HG03354 (cell line): ENCODE measurements at regions not wholly inside any gene's neighbourhood (a gene's known extent, or its start where the extent isn't known, plus 50 kb on each side); places are given as distances from the start of the nearest gene placed in this dataset.

Source experiments
- ATAC-seq: cut with Tn5 transposase; IDR thresholded peaks from one replicate; pipeline ENCODE4 v1.9.1; 2021; ENCODE audit warnings: mild to moderate bottlenecking; ENCODE audit not compliant: unreplicated experiment, poor library complexity, severe bottlenecking

DNA sequence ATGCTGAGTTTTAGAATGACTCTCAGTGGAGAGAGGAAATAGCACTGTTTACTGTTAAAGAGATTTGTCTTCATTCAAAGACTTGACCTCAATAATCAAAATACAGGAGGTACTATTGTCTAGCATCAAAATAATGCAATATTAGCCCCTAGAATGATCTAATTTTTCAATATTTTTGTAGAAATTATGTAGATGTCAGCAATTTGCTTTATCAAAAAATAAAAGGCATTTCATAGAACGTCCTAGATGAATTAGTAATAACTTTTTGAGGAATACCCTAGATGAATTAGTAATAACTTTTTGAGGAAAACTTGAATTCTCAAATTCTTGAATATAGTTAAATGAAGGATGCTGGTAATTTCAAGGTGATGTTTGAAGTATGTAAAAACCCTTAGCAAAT lies 1252.1 kb upstream of the CADM2 start:
- ATAC-seq, result no peak

DNA sequence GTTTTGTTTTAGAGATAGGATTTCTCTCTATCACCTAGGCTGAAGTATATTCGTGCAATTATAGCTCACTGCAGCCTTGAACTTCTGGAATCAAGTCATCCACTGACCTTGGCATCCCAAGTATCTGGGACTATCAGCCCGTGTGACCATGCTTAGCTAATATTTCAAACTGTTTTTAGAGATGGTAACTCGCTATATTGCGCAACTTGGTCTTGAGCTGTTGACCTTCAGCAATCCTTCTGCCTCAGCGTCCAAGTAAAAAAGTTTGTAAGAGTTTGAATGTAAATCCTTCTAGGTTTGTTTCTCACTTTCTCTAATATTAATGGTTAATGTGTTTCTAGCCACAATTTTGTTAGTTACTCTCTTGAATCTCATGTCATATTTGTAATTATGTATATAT lies 1243.5 kb upstream of the CADM2 start:
- no peak for ATAC-seq

DNA sequence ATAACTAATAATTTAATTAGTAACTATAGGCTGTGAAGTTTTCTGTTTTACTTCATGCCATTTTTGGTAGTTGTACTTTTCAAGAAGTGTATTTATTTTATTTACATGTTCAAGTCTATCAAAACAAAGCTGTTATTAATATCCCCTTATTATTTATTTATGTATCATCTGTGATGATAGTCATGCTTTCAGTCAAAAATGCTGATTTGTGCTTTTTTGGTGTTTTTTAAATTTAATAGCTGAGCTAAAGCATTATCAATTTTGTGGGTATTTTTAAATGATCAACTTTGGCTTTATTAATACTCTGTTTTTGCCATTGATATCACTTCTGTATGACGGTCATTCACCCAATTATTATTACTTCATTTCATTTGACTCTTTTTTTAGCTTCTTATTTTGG lies 1229.2 kb upstream of the CADM2 start:
- no peak for ATAC-seq

DNA sequence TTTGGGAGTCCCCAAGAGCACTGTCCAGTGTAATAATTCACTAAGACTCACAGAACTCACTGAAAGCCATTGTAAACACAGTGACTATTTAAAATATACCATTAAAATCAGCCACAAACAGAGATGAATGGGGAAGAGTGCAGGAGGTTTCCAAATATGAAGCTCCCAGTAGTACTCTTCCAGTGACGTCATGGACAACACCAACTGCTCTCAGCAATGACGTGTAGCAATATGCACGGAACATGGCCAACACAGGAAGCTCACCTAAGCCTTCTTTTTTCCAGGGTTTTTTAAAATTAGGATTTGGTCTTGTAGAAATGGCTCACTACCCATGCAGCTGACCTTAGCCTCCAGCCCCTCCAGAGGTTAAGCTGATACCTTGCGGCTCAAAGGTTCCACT lies 1224.1 kb upstream of the CADM2 start:
- ATAC-seq, result no peak

DNA sequence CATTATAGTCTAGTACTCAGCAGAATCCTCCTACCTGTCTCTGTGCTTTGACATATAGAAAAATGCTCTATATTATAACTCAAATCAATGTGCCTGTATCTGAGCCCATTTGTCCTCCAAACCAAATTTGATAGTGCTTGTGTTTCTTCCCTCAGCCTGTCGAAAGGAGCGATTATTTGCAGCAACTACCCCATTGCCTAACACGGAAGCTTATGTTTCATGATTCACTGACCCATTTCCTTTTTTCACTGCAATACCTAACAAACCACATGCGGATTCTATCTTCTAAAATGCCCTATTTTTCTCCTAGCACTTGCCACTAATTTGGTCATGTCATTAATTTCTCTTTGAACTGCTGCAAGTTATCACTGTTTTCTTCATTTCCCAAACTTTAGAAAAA lies 1220.6 kb upstream of the CADM2 start:
- no peak for ATAC-seq

DNA sequence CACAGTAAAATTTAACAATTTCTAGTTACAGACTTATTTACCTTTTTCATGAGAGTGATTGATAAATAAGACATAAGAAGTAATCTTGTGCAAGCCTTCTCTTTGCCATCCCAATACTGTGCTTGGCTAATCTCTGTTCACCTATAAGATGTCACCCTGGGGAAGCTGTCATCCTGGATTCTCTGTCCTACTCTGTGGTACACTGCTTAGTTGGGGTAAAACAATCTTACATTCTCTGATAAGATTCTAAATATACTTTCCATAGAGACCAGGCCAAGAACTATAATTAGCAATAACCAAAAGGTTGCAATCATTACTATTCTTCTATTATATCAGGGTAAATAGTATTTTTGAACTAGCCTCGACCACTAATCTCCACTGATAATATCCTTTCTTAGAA lies 1218.3 kb upstream of the CADM2 start:
- no peak for ATAC-seq

DNA sequence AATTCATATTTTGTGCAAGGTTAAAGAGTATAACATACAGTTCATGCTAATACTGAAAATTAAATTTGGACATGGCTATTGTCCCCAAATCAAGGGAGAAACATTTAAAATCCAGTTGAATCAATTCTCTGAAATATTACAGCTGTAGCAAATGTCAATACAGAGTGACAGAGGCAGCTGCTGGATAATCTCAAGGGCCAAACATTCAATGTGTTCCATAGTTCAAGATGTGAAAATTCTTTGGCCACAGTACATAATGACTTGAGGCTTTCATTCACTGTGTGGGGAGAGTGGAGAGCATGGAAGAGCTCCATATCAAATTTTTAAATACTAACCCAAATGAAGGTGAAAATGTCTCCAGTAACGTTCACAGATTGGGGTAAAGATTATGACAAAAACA lies 1192.8 kb upstream of the CADM2 start:
- ATAC-seq, result no peak

DNA sequence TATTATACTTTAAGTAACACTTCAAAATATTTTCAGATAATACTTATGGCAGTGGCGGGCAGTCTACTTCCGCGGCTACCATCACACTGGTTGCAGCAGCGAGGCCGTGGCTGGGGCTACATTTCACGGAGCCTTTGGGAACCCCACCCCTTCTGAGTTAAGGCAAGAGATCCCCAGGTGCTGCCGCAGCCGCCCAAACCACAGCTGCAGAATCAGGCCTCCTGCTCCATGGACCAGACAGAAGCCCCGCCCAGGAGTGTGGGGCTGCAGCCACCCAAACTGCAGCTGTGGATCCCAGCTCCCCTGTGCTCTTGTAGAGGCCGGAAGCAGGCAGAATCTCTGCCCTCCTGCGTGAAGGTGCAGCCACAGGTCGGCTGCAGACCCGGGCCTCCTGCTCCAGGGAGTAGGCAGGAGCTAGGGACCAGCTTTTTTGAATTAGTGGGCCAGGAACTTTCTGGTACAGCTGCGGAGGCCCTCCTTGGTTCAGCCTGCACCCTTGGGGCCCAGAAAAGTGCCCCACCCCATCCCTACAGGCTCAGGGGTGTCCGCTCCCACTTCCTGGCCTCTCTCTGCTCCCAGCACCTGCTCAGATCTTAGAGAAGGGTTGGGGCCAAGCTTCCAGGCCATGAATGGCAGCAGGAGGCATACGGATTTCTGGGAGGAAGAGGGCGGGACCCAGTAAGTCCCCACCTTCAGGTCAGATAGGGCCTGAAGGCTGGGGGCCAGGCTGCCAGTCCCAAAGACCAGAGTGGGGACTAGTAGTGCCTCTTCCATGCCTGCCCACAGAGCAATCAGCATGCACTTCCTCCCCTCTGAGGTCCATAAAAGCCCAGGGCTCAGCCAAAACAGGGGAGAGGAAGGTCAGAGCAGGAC lies 1188.8 kb upstream of the CADM2 start:
- no peak for ATAC-seq

DNA sequence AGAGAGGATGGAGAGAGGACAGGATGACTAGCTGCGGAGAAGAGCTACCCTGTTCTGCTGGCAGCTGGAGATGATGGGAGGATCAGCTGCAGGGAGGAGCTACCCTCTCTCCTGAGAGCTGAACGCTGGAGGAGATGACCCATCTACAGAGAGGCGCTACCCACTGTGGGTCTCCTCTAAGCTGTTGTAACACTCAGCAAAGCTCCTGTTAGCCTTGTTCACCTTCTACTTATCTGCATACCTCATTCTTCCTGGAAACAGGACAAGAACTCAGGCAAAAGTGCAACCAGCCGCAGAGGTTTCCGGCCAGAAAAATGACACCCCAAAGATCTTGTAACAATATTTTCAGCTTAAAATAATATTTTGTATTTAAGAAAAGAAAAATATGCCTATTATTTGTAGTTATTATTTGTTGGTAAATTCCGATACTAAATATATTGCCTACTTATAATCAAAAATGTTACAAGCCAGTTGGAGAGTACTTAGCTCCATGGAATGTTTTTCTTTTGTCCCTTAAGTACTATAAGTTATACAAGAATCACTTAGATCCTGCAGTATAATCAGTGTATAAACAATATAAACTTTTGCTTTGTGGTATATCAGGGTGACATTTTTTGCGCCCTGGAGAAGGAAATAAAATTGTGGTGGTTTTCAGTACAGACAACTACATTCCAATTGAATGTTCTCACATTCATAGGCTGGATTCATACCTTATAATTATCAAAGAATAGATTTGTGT lies 1188.0 kb upstream of the CADM2 start:
- no peak for ATAC-seq

DNA sequence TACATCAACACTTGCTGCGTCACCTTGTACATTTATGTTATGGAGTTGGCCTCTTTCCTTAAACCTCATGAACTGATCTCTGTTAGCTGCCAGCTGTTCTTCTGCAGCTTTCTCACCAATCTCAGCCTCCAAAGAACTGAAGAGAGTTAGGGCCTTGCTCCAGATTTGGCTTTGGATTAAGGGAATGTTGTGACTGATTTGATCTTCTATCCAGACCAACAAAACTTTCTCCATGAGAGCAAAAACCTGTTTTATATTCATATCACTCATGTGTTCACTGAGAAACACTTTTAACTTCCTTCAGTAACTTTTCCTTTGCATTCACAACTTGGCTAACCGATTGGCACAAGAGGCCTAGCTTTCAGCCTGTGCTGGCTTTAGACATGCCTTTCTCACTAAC lies 1156.0 kb upstream of the CADM2 start:
- ATAC-seq, result no peak

DNA sequence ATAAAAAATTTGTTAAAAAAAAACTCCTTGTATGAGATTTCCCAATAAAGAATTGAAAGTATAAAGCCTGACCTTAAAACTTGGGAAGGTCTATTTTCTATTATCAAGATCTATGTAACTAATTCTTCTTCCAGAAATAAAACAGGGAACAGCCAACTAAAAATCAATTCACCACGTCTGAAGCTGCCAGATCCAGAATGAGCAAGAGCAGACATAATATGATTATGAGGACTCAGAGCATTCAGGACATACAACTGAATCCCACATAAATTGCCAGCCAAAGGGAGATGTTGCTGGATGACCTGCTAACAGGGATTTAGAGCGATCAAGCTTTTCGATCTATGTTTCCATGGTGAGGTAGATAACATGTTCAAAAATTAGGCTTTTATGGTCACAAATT lies 1151.3 kb upstream of the CADM2 start:
- no peak for ATAC-seq

DNA sequence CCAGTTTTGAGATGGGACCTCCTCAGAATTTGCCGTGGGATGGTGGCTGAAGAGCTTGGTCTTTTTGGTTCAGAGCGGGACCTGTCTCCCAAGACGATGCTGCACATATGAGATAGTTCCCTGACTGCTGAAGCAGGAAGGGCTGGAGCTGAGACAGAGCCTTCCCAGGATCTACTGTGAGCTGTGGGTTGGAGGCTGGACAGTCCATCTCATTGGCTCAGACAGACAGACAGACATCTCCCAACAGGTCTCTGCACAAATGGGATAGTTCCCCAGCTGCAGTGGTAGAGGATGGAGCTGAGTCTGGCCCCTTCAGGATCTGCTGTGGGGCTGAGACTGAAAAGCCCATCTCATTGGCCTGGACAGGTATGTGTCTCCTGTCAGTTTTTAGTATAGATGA lies 1145.6 kb upstream of the CADM2 start:
- no peak for ATAC-seq

DNA sequence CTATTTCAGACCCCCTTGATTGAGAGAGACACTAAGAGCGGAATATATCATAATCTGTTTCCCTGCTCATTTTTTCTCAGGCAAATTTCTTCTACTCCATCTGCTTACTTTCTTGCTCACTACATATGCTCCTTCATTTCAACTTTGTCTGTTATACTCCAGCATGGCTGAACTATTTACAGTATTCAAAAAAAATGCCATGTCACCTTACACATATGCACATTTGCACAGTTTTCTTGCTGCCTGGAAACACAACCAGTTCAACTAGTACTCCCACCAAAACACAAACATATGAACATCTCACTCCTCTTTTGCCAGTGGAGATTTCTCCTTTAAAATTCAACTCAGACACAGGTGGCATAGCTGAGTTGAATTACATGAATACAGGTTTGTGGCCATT lies 1142.1 kb upstream of the CADM2 start:
- ATAC-seq, result no peak

DNA sequence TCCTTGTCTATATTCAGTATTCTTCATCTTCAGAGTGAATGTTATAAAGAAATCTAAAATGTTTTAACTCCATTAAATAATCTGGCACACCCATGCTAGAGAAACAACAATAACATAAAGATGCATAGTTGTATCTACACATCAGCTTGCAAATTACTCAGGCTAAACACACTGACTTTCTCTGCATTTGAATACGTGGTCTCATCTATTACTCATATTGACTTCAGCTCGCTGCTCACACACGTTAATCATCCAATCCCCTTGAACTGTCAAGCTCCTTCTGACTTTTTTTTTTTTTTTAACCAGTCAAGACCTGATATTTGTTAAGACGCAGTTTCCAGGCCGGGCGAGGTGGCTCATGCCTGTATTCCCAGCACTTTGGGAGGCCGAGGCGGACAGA lies 1137.3 kb upstream of the CADM2 start:
- no peak for ATAC-seq

DNA sequence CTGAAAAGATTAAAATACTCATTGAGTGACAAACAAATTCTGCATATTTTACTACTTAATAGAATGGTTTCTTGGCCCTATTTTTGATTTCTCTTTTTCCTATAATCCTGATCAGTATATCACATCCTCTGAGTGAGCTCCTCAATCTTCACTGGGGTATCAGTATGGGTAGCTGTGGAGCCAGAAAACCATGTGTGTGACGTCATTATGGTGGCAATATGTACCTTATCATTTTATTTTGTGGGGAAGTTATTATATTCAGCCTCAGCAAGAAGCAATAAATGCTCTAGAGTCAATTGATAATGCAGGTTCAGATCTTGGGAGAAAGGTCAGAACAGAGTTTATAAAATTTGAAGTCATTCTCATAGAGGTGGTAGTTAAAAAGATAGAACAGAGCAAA lies 1135.7 kb upstream of the CADM2 start:
- ATAC-seq, result no peak

DNA sequence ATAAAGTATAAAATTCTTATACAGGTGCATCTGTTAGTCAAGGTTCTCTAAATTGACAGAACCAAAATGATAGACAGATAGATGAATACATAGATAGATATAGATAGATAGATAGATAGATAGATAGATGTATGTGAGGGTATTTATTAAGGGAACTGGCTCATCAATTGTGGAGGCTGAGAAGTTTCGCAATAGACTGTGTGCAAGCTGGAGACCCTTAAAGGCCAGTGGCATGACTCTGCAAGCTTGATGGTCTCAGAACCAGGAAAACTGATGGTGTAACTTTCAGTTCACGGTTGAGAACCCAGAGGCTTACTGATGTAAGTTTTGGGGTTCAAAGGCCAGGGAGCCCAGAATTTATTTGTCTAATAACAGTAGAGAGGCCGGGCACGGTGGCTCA lies 1123.7 kb upstream of the CADM2 start:
- ATAC-seq, result no peak

DNA sequence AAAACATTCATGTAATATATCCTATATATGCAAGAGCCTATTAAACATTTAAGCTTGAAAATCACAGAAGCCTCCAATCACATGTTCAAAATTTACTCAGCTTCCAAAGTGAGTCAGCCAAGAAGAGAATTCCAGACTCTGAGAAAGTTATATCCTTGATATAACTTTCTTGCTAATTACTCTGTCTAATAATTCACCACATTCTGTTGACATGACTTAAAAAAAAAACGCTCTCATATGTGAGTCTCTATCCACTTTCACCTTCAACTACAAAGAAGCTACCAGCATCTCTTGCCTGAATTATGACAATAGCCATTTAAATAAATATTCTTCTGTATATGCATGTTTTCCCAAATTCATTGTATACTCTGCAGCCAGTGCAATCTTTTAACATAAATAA lies 1116.3 kb upstream of the CADM2 start:
- ATAC-seq, result no peak

DNA sequence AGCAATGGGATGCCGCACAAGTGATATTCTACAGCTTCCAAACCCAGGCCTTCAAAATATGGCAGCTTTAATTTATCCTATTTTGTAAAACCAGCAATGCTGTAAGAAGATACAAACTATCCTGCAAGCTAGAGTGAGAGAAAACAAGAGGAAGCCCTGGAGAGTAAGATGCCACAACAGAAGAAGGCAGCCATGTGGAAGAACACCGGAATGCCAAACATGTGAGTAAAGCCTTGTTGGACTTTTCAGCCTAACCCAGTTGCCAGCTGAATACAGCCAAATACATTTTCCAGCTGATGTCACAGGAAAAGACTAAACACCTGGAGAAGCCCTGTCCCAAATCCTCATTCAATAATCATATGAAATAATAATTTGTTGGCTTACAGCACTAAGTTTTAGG lies 1115.1 kb upstream of the CADM2 start:
- ATAC-seq, result no peak

DNA sequence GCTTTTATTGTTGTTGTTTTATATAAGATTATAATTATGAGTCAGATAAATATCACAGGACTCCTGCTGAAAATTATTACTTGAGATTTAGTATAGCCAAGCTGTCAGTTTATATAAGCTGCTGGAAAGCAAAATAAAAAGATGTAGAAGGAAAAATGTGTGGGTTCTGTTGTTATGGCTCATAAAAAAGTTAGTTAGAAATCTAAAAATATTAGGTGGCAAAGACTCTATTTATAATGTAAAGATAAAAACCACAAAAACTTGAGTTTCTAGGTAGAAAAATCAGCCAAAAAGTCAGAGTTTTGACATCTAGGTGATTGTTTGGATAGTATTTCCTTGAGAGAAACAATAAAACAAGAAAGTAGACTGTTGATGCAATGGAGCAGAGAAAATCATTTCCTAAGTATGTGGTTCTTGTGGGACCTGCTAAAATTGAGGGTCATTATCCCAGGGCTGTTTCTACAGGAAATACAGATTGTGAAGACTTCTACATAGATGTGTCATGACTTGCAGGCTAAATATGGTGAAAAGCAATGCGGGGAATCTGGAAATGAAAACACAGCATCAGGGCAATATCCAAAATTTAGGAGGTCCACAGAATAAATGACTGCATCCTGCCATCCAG lies 1109.6 kb upstream of the CADM2 start:
- ATAC-seq, result no peak

DNA sequence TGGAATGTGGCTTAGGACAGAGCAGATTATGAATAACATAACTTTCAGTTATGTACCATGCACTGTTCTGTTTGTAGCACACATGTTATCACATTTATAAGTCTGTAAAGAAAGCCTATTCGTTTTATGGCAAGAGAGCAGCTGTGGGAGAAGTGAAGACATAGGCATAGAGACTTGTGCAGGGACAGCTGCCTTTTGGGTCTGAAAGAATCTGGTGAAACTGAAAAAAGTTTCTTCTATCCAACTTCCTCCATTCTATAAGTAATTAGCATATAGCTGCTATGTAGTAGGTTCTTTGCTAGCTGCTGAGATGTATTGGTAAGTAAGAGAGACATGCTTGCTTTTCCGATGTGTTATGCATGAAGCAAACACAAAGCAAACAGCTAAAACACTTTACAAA lies 1095.4 kb upstream of the CADM2 start:
- ATAC-seq, result no peak
